ENCODE measurements at regions not wholly inside any gene's neighbourhood (a gene's known extent, or its start where the extent isn't known, plus 50 kb on each side); places are given as distances from the start of the nearest gene placed in this dataset.
"Not testable (repeated sequence)": the region's sequence is repeated elsewhere in the genome, so short reads cannot be mapped to it uniquely, and the experiment has no call there.

GRCh38 chr20:6418732-6419131 lies 295.9 kb upstream of the FERMT1 start:
- no peak for DNase-seq (ENCODE audit: low spot score)

DNA sequence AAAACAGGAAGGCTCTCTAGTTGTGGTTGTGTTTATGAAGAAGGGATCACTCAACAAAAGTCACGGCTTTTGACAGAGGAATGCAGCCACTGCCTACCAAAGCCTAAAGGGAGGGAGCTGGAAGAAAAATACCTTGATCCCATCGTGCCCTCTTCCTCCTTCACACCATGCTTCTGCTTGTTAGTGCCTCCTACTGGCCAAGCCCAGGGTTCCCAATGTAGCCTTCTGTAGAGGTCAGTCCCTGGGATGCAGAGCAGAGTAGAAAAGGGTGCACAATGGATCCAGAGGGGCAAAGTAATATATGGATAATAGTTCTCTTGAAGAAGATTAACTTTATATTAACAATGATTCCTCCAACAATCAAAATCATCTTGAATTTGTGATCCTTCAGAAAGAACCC lies 293.5 kb upstream of the FERMT1 start:
- no peak for DNase-seq (ENCODE audit: low spot score)

DNA sequence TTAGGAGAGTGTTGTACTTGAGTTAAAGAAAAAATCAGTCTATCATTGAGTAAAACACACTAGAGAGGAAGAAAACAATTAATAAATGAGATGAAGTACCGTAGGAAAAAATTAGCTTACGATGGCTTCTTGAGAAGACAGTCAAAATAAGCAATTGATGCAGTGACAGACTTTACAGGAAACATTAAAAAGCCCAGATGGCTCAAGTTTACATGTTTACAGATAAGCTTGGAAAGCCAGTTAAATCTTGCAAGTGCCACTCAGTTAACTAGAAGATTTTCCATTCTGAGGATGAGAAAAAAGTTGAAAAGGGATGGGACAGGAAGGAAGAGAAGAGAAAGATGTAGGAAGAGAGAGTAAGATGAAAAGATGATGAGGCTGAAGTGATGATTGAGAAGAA lies 288.8 kb upstream of the FERMT1 start:
- DNase-seq (ENCODE audit: low spot score): no peak

GRCh38 chr20:6410721-6411120 lies 287.9 kb upstream of the FERMT1 start:
- no peak for DNase-seq (ENCODE audit: low spot score)

DNA sequence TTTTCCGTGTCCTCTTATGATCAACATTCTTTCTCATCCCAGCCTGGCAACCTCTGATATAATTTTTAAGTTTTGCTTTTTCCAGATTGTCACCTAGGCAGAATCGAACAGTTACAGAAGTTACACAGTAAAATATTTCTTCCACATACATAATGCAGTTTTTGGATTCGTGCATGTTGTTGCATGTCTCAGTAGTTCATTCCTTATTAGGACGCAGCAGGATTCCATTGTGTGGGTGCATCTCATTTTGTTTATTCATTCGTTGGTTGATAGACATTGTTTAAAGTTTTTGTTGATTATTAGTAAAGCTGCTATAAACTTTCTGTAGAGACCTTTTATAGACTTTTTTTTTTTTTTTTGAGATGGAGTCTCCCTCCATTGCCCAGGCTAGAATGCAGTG lies 284.3 kb upstream of the FERMT1 start:
- DNase-seq (ENCODE audit: low spot score): no peak

GRCh38 chr20:6401893-6402557 lies 279.2 kb upstream of the FERMT1 start:
- DNase-seq (ENCODE audit: low spot score): no peak

DNA sequence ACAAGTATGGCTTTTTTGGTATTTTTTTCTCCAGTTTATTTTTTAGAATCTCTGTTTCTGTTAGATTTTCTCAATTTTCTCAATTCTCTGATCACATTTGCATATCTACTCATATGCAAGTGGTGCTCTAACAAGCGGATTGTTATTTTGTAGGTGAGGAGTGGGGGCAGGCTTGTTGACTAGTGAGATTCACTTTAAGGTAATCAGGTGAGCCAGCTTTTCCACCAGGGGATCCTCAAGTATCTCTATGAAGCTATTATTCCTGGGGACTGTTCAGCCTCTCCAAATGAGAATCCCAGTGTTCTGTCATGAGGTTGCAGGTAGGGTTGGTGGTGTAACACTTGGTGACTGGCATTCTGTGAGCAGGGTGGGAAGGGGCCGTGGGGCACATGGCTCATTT lies 274.3 kb upstream of the FERMT1 start:
- DNase-seq (ENCODE audit: low spot score): no peak

DNA sequence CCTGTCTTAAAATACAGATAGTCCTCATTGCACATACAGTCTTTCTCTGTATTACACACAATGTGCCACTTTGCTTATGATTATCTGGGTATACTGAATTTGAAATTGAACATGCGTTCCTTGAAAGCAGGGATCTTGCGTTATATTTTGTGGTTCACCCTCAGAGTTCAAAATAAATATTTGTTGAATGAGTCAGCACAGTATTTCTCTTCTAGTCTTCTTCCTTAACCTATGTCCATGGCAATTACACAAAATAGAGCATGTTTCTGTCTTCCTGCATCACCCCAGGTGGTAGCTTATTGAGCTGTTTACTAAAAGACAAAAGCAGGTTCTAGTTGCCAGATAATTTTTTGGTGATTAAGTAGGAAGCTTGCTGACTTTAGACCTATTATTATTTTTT lies 272.9 kb upstream of the FERMT1 start:
- no peak for DNase-seq (ENCODE audit: low spot score)

DNA sequence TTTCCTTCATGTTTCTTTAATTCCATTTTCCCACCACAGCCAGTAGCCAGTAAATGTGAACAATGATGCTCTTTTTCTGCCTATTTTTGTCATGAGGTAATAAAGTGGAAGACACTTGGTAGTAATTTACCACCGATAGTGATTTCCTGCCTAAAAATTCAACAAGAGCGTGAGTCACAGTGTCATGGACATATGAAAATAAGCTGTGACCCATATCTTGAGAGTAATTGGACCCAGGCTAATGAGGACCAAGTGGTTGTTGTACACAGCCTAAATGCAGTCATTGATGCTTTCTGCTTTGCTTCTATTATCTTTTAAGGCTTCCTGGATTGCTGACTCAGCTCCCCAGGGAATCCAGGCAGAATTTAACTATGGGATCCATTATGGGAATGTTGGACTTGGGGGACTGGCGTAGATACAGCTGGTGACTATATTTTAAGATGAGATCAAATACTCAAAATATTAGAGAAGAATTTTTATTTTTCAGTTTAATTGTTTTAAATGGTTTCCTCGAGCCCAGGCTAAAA lies 265.9 kb upstream of the FERMT1 start:
- no peak for DNase-seq (ENCODE audit: low spot score)

GRCh38 chr20:6384956-6385486 lies 262.2 kb upstream of the FERMT1 start:
- DNase-seq (ENCODE audit: low spot score): no peak

GRCh38 chr20:6384380-6384779 lies 261.6 kb upstream of the FERMT1 start:
- DNase-seq (ENCODE audit: low spot score): no peak

GRCh38 chr20:6381887-6382286 lies 259.1 kb upstream of the FERMT1 start:
- no peak for DNase-seq (ENCODE audit: low spot score)

GRCh38 chr20:6362245-6362644 lies 239.4 kb upstream of the FERMT1 start:
- no peak for DNase-seq (ENCODE audit: low spot score)

DNA sequence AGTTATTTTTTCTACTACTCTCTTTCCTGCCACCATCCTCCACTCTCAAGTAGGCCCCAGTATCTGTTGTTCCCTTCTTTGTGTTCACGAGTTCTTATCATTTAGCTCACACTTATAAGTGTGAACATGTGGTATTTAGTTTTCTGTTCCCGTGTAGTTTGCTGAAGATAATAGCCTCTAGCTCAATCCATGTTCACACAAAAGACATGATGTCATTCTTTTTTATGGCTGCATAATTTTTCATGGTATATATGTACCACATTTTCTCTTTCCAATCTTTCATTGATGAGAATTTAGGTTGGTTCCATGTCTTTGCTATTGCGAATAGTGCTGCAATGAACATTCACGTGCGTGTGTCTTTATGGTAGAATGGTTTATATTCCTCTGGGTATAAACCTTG lies 237.9 kb upstream of the FERMT1 start:
- DNase-seq (ENCODE audit: low spot score): no peak

DNA sequence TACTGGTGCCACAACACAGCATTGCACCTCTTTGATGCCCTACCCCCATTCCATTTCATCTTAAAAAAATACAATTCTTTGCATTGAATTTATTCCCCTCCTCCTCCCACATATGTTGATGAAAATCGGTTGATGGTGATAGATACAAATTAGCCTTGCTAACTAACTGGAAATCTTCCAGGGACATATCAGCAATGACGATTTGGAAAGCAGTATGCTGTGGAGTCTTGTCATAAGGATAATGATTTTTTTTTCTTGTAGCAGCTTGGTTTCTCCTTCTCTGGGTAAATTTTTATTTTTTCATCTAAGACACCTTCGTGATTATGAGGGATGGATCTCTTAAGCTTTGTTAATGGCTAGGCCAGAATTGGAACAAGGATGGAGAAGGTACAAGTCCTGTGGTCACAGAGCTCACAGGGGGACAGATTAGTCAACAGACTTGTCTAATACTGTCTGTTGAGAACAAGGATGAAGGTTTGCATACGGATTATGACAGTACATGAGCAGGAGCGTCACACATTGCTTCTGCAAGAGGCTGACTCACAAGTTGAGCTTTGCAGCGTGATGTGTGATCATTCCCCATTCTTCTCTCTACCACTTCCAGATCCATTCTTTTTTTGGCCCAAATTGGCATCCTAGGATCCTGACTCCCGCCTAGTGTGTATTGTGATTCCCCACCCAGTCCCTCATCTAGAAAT lies 233.1 kb upstream of the FERMT1 start:
- DNase-seq (ENCODE audit: low spot score): no peak

DNA sequence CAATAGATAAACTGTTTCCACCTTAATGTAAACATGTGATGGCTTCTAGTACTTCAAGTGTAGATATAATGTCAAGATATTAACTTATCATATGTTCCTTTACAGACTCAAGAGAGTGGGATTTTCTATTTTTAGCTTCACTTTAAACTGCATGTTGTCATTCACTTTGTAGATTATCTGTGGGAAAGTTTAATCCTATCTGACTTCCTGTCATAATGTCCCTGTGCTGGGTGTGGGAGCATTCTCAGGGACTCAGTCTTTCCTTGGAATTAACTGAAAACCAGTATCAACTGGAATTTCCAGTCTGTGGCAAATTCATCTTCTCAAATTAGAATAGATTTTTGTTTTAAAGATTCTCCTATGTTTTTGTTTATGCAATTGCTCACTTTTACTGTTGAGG lies 226.1 kb upstream of the FERMT1 start:
- DNase-seq (ENCODE audit: low spot score): no peak

DNA sequence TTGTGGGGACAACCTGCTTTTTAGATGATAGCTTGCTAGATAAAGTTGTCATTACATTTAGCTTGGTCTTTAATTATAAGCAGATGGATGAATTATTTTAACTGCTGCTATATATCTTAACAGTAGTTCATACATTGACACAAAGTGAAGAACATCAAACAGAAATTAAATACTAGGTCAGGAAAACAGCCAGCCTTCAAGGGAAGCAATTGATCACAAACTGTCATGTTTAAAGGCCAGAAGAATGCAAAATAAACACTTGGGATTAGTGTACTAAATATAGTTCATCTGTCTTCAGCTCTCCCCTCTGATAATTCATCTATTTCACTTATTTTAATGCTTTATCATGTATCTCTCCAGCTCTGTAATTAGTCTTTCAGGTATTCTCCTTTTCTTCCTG lies 225.1 kb upstream of the FERMT1 start:
- DNase-seq (ENCODE audit: low spot score): no peak

DNA sequence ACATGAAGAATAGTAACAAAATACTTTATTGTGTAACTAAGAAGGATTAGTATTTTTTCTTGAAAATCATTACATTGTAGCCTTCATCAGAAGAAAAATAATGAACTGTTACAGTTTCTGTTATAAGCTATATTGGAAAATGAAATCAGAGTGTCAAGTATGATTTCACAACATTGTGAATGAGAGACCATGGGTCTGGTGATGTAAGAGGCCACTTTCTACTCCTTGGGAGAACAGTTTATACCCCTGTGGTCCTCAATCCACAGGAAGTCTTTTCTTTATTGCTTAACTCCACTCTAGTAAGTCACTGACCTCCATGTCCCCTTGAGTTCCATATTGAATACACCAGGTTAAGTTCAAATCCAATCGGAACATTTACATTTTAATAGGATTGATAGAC lies 218.7 kb upstream of the FERMT1 start:
- DNase-seq (ENCODE audit: low spot score): no peak

DNA sequence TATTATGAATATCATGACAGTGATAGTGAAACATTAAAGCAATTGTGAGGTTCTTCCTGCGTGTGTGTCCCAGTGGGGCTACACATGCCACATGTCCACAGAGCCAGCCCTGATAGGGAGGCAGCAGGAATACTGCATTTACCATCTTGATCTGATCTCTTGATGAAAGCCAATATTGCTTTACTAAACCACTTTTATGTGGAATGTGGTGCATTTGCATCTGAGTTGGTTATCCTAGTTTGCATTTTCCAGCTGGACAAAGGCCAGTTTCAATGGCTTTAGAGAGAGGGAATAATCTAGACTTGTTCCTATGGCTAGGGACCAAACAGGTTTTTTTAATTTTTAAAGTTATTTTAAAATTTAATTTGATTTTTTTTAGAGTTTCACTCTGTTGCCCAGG lies 216.3 kb upstream of the FERMT1 start:
- no peak for DNase-seq (ENCODE audit: low spot score)

DNA sequence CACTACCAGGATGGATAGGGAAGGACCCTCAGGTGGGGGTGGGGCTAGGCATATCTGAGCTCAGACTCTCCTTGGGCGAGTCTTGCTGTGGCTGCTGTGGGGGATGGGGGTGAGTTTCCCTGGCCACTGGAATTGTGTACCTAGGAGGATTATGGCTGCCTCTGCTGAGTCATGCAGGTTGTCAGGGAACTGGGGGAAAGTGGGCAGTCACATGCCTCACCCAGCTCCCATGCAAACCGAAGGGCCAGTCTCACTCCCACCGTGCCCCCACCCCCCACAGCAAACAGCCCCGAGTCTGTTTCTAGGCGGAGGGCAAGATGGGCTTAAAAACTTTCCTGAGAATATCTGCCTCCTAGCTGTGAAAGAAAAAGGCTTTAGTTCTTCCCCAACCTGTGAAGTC lies 210.3 kb upstream of the FERMT1 start:
- no peak for DNase-seq (ENCODE audit: low spot score)

GRCh38 chr20:6321235-6321634 lies 198.4 kb upstream of the FERMT1 start:
- not testable (repeated sequence) for DNase-seq (ENCODE audit: low spot score)

GRCh38 chr20:6311841-6312655 lies 189.2 kb upstream of the FERMT1 start:
- no peak for DNase-seq (ENCODE audit: low spot score)

DNA sequence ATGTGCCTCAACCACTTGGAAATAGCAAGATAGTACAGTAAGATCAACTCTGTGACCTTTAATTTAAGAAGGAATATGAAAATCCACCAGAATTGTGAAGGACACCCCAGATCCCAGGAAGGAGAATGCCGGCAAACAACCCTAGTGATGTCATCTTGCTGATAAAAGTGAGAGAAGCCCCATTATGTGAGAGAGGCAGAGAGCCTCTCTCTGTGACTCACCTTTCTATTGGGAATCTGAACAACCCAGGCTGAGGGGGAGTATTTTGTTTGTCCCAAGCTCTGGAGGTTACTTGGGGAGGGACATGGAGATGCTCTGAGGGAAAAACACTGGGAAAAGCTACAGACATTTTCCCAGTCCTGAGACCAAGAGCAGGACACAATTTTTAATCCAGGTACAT lies 188.3 kb upstream of the FERMT1 start:
- DNase-seq (ENCODE audit: low spot score): no peak
